ENCODE measurements at regions not wholly inside any gene's neighbourhood (a gene's known extent, or its start where the extent isn't known, plus 50 kb on each side); places are given as distances from the start of the nearest gene placed in this dataset.

- Mint-ChIP-seq H3K9me3 (peaks cover 2% of the 10 kb centered on the region), H3K4me1 (peaks cover 31% of the 10 kb centered on the region), H3K4me3 (no peak overlapping the region), H3K27ac (peak overlapping the region; percentile 37 to 79 (median 66)), H3K27me3 (ENCODE audit: low read depth) (no peaks in the 10 kb centered on the region), H3K36me3 (ENCODE audit: low read depth) (peaks cover 7% of the 10 kb centered on the region)
- TF ChIP-seq, protein P1, sequence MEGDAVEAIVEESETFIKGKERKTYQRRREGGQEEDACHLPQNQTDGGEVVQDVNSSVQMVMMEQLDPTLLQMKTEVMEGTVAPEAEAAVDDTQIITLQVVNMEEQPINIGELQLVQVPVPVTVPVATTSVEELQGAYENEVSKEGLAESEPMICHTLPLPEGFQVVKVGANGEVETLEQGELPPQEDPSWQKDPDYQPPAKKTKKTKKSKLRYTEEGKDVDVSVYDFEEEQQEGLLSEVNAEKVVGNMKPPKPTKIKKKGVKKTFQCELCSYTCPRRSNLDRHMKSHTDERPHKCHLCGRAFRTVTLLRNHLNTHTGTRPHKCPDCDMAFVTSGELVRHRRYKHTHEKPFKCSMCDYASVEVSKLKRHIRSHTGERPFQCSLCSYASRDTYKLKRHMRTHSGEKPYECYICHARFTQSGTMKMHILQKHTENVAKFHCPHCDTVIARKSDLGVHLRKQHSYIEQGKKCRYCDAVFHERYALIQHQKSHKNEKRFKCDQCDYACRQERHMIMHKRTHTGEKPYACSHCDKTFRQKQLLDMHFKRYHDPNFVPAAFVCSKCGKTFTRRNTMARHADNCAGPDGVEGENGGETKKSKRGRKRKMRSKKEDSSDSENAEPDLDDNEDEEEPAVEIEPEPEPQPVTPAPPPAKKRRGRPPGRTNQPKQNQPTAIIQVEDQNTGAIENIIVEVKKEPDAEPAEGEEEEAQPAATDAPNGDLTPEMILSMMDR (IDR thresholded peaks at IDR 0.05; ENCODE audit: unreplicated experiment in 3 of 3) = no peak
Observed at GRCh38 chr4:33071535-33071934, 2351.4 kb downstream of the PCDH7 start.

- H3K27me3 Mint-ChIP-seq (ENCODE audit: low read depth) = no peaks in the 10 kb centered on the region
- H3K4me1 Mint-ChIP-seq = peaks cover 26% of the 10 kb centered on the region
- H3K4me3 Mint-ChIP-seq = no peak overlapping the region
- TF ChIP-seq, protein P1 (IDR thresholded peaks at IDR 0.05; ENCODE audit: unreplicated experiment in 3 of 3) = no peak
- H3K9me3 Mint-ChIP-seq = peaks cover 2% of the 10 kb centered on the region
- H3K27ac Mint-ChIP-seq = peak overlapping the region; percentile 37 to 81 (median 79)
- peaks cover 7% of the 10 kb centered on the region for H3K36me3 Mint-ChIP-seq (ENCODE audit: low read depth)
Observed at GRCh38 chr4:33072298-33073089, 2352.3 kb downstream of the PCDH7 start.

DNA sequence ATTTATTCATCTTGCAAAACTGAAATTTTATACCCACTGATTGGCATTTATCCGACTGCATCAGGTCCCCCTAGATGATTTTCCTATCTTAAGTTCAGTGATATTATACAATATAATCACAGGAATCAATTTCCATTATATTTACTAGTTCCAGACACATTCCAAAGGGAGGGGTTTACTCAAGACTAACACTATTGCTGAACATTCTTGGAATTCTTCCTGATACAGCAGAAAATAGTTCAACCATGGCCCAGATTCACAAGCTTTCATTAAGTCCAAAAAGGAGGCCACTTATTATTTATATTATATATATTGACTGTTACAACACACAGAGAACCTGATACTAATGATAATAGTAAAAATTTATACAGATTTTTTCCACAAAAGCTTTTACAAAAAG lies 2353.6 kb downstream of the PCDH7 start:
- Mint-ChIP-seq H3K4me1 (peaks cover 25% of the 10 kb centered on the region), H3K27ac (peak overlapping the region; percentile 37 to 81 (median 79)), H3K4me3 (no peak overlapping the region)

DNA sequence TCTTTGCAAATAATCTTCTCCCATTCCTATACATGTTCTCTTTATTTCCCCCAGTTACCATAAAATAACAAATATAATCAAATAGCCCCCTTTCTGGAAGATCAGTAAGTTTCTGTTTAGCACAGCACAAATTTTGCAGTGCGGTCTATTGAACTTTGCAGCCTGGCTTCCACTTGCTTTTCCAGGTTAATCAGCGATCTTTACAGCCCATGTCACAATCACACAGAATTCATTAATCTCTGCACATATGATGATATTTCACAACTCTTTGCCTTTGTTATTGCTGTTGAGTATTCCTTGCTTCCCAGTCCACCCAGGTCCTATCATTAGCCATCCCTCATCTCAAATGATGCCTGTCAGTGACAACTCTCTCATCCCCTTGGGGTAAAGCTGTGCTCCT lies 2358.0 kb downstream of the PCDH7 start:
- TF ChIP-seq, protein P1 (IDR thresholded peaks at IDR 0.05; ENCODE audit: unreplicated experiment in 3 of 3) = no peak
- no peaks in the 10 kb centered on the region for H3K27me3 Mint-ChIP-seq (ENCODE audit: low read depth)
- H3K4me3 Mint-ChIP-seq = no peak overlapping the region
- no peaks in the 10 kb centered on the region for H3K9me3 Mint-ChIP-seq
- H3K36me3 Mint-ChIP-seq (ENCODE audit: low read depth) = no peaks in the 10 kb centered on the region
- H3K4me1 Mint-ChIP-seq = peaks cover 13% of the 10 kb centered on the region
- peak overlapping the region in 1 of 3 experiments; percentile 1 for H3K27ac Mint-ChIP-seq

More for the DNA sequence above, 2353.6 kb downstream of the PCDH7 start:
- TF ChIP-seq, protein P1 (IDR thresholded peaks at IDR 0.05; ENCODE audit: unreplicated experiment in 3 of 3) = no peak
- H3K36me3 Mint-ChIP-seq (ENCODE audit: low read depth) = peaks cover 7% of the 10 kb centered on the region
- H3K9me3 Mint-ChIP-seq = peaks cover 2% of the 10 kb centered on the region
- no peaks in the 10 kb centered on the region for H3K27me3 Mint-ChIP-seq (ENCODE audit: low read depth)

- Mint-ChIP-seq H3K9me3 (no peaks in the 10 kb centered on the region), H3K27me3 (ENCODE audit: low read depth) (peaks cover 4% of the 10 kb centered on the region), H3K4me3 (no peak overlapping the region), H3K36me3 (ENCODE audit: low read depth) (no peaks in the 10 kb centered on the region), H3K27ac (no peak overlapping the region), H3K4me1 (peaks cover 4% of the 10 kb centered on the region)
- TF ChIP-seq, protein P1 (IDR thresholded peaks at IDR 0.05; ENCODE audit: unreplicated experiment in 3 of 3) = no peak
Observed at GRCh38 chr4:33080275-33080674, 2360.1 kb downstream of the PCDH7 start.

DNA sequence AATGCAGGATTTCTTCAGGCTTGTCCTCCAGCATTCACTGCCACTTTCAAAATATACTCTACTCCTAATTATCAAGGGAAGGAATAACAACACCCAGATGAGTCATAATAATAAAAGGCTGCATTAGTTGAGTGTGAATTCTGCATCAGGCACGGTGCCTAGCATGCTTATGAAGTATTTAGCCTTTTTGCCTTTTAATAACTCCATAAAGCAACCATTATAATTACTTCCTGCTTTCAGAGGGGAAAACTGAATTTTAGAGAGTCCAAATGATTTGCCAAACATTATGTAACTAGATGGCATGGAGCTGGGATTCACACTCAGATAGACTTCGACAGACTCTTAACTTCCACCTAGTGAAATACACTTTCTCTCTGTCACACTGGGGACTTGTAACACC lies 2365.5 kb downstream of the PCDH7 start:
- Mint-ChIP-seq H3K36me3 (ENCODE audit: low read depth) (no peaks in the 10 kb centered on the region), H3K4me1 (no peaks in the 10 kb centered on the region), H3K4me3 (no peak overlapping the region), H3K27me3 (ENCODE audit: low read depth) (peaks cover 4% of the 10 kb centered on the region), H3K9me3 (no peaks in the 10 kb centered on the region), H3K27ac (no peak overlapping the region)
- TF ChIP-seq, protein P1 (IDR thresholded peaks at IDR 0.05; ENCODE audit: unreplicated experiment in 3 of 3) = no peak

Measured in nephron (organoid).